K562 (cell line): ENCODE measurements at regions not wholly inside any gene's neighbourhood (a gene's known extent, or its start where the extent isn't known, plus 50 kb on each side); places are given as distances from the start of the nearest gene placed in this dataset.

Source experiments
- ATAC-seq: fragments of 200-7000 bp; cut with Tn5 transposase; 3 replicates; pipeline ENCODE4 v1.9.1; 2020; ENCODE audit warnings: moderate library complexity
- BruUV-seq: library from RNA; stranded (reverse); fragments of 400-500 nt; replicated peaks from 2 replicates; lab custom pipeline; 2021; lab: Mats Ljungman, UMichigan
- CTCF ChIA-PET: fragments of 300-600 bp; formaldehyde crosslinking; extraction: SDS; loops from one replicate; lab custom pipeline; 2021; ENCODE audit warnings: low intra/inter-chr PET ratio; lab: Yijun Ruan, JAX
- POLR2A ChIA-PET: fragments of 300-600, 350-650 bp; sonication (Branson Sonifier 250); formaldehyde crosslinking; extraction: SDS; loops from one replicate; lab custom pipeline; 2021; ENCODE audit warnings: antibody characterized with exemption, inconsistent platforms; lab: Yijun Ruan, JAX
- DNase-seq, 4 experiments: peaks; one replicate each; pipeline versions ENCODE4 v3.0.0 to v3.0.0-alpha.2; 2011 to 2018; ENCODE audit warnings: low spot score in 3 of 4, mixed read lengths in 3 of 4; ENCODE audit errors: extremely low read depth in 1 of 4
- FAIRE-seq: peaks from 2 replicates; lab custom pipeline; 2011; peaks lifted over from hg19 to GRCh38; lab: Jason Lieb, UNC
- H2AFZ ChIP-seq: 2 replicates; pipeline ENCODE4 v1.6.0; 2011; ENCODE audit warnings: low read depth, low read length, control low read depth, inconsistent platforms
- H3K27ac ChIP-seq: fragments of 200-600 bp; 3 replicates; pipeline ENCODE4 v1.8.0; 2011; ENCODE audit warnings: low read depth, mild to moderate bottlenecking, control low read depth, inconsistent platforms, low read length, moderate library complexity, mixed read lengths; ENCODE audit errors: extremely low read depth
- H3K27me3 ChIP-seq, 2 experiments: fragments of 300-600 bp in 1 of 2; 2 replicates in 1 of 2; 3 replicates in 1 of 2; pipeline versions ENCODE4 v1.6.0 to v1.8.0; 2011; ENCODE audit warnings: inconsistent platforms in 2 of 2, low read length in 2 of 2, mild to moderate bottlenecking in 1 of 2, mixed read lengths in 1 of 2, moderate library complexity in 1 of 2; ENCODE audit not compliant: control insufficient read depth in 2 of 2, insufficient read depth in 2 of 2
- H3K36me3 ChIP-seq: fragments of 300-600 bp; 3 replicates; pipeline ENCODE4 v1.8.0; 2011; ENCODE audit warnings: mild to moderate bottlenecking, low read length, inconsistent platforms; ENCODE audit not compliant: control insufficient read depth, insufficient read depth
- H3K4me1 ChIP-seq, 2 experiments: fragments of 200-600 bp in 1 of 2; replicated peaks in 1 of 2; 2 replicates in 1 of 2; 3 replicates in 1 of 2; pipeline versions ENCODE4 v1.5.1 to v1.8.0; 2011; ENCODE audit warnings: inconsistent platforms in 2 of 2, low read length in 2 of 2, mild to moderate bottlenecking in 1 of 2, mixed read lengths in 1 of 2, moderate library complexity in 1 of 2; ENCODE audit not compliant: control insufficient read depth in 2 of 2, insufficient read depth in 2 of 2
- H3K4me2 ChIP-seq: 2 replicates; pipeline ENCODE4 v1.6.1; 2011; ENCODE audit warnings: low read length, control low read depth, inconsistent platforms, mixed read lengths; ENCODE audit not compliant: insufficient read depth
- H3K4me3 ChIP-seq: fragments of 200-600 bp; sonication (generic), shearing (Covaris generic); 2 replicates; pipeline ENCODE4 v1.5.1; 2016; ENCODE audit warnings: control low read depth, inconsistent platforms
- H3K79me2 ChIP-seq: fragments of 200-600 bp; 3 replicates; pipeline ENCODE4 v1.8.0; 2011; ENCODE audit warnings: low read length, inconsistent platforms; ENCODE audit not compliant: control insufficient read depth, insufficient read depth
- H3K9ac ChIP-seq, 2 experiments: 2 replicates each; pipeline versions ENCODE4 v1.6.0 to v1.6.1; 2011; ENCODE audit warnings: low read depth in 2 of 2, low read length in 2 of 2, control low read depth in 1 of 2, inconsistent platforms in 1 of 2, mild to moderate bottlenecking in 1 of 2, mixed read lengths in 1 of 2; ENCODE audit not compliant: insufficient read depth in 1 of 2
- H3K9me1 ChIP-seq: one replicate; pipeline ENCODE4 v1.6.0; 2011; ENCODE audit warnings: inconsistent platforms, mild to moderate bottlenecking, low read length, moderate library complexity; ENCODE audit not compliant: control insufficient read depth, insufficient read depth
- H3K9me3 ChIP-seq: replicated peaks from 2 replicates; pipeline ENCODE4 v1.5.1; 2011; ENCODE audit warnings: low read depth, low read length, inconsistent platforms; ENCODE audit not compliant: control insufficient read depth, insufficient read depth
- H4K20me1 ChIP-seq: replicated peaks from 2 replicates; pipeline ENCODE4 v1.6.1; 2011; ENCODE audit warnings: low read length, inconsistent platforms, mixed read lengths; ENCODE audit not compliant: control insufficient read depth, insufficient read depth
- CTBP1 ChIP-seq: fragments of 450-650 bp; IDR thresholded peaks from 2 replicates; pipeline ENCODE4 v1.6.1; 2016; ENCODE audit warnings: borderline replicate concordance
- KHSRP ChIP-seq: fragments of 450-650 bp; IDR thresholded peaks from 2 replicates; pipeline ENCODE4 v1.6.1; 2017
- MYBL2 ChIP-seq, 2 experiments: fragments of 450-650 bp in 1 of 2; sonication (generic) in 1 of 2; formaldehyde crosslinking in 1 of 2; IDR thresholded peaks; 2 replicates each; pipeline versions ENCODE4 v1.6.1 to v1.8.1; 2017 to 2022; ENCODE audit warnings: borderline replicate concordance in 1 of 2, inconsistent platforms in 1 of 2, low read depth in 1 of 2, mild to moderate bottlenecking in 1 of 2, missing genetic modification reagents in 1 of 2, moderate library complexity in 1 of 2
- NCOA1 ChIP-seq: fragments of 450-650 bp; IDR thresholded peaks from 2 replicates; pipeline ENCODE4 v1.6.1; 2016; ENCODE audit warnings: low read depth
- RFX7 ChIP-seq: fragments of 250-450 bp; sonication (Bioruptor Pico); IDR thresholded peaks from 2 replicates; pipeline ENCODE4 v1.5.1; 2021; ENCODE audit warnings: mild to moderate bottlenecking
- THRAP3 ChIP-seq: fragments of 450-650 bp; IDR thresholded peaks from 2 replicates; pipeline ENCODE4 v1.6.1; 2016; ENCODE audit warnings: mild to moderate bottlenecking, inconsistent platforms, borderline replicate concordance
- ZNF184 ChIP-seq: sonication (generic); formaldehyde crosslinking; IDR thresholded peaks from 2 replicates; pipeline ENCODE4 v1.5.0; 2020; ENCODE audit warnings: missing genetic modification reagents
- ZNF445 ChIP-seq: fragments of 250-450 bp; sonication (Bioruptor Pico); IDR thresholded peaks from 2 replicates; pipeline ENCODE4 v1.4.0; 2020; ENCODE audit warnings: low read depth, mild to moderate bottlenecking, moderate library complexity
- ZNF561 ChIP-seq: fragments of 450-650 bp; formaldehyde crosslinking; conservative IDR thresholded peaks from 2 replicates; pipeline ENCODE4 v1.4.0; 2020; ENCODE audit warnings: mild to moderate bottlenecking, moderate library complexity
- WGBS: fragments of 100-300 bp; shearing (Covaris generic); methylation state at CpG from one replicate; pipeline ENCODE4 v1.1.6; 2016; ENCODE audit warnings: low coverage, mixed read lengths; ENCODE audit not compliant: insufficient coverage; ENCODE audit errors: missing lambda C conversion rate; 5-methylcytosine and 5-hydroxymethylcytosine counted together
- in situ Hi-C: fragments of 300-500 bp; cut with MboI; formaldehyde crosslinking; loops from 4 replicates; pipeline ENCODE4 v1.15.0; 2018; ENCODE audit warnings: inconsistent platforms, mixed read lengths
- intact Hi-C: fragments of 100-400 bp; cut with micrococcal nuclease; formaldehyde crosslinking; loops from 2 replicates; pipeline ENCODE4 v1.14.2; 2022
- TF ChIP-seq, protein P1 (sequence below): fragments of 450-650 bp; conservative IDR thresholded peaks from 2 replicates; pipeline ENCODE4 v1.6.1; 2016; ENCODE audit warnings: missing genetic modification characterization, low read depth, mild to moderate bottlenecking, control low read depth, missing compliant biosample characterization

DNA sequence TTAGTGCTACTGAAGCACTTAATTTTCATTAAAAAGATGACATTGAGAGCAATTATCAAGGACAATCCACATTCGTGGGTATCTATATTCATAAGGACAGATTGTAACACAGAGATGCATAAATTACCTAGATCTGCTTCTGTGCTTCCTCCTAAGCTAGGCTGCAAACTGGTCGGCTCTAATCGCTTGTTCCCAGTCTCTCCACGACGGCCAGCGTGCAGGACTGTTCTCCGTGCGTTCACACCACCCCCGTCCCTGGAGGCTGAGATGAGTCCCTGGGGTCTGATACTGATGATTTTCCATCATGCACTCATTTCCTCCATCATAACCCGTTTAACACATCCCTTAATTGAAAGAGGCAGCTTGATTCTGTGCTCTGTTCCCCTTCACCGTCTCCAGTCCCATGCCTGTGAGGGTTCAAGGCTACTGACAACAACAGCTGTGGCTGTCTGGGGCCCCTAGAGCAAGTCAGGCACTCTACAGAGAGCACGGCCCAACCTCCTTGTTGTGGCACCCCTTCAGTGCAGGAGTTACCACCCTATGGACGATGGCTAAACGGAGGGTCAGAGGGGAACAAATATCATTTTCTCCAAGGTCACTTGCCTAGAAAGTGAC lies 469.6 kb downstream of the NPHP4 start:
- Histone ChIP-seq H3K36me3 (no peaks in the 10 kb centered on the region), H3K4me1 (no peaks in the 10 kb centered on the region), H3K27ac (no peak overlapping the region), H2AFZ (no peak overlapping the region), H3K4me2 (no peak overlapping the region), H3K4me3 (no peak overlapping the region), H3K9me3 (no peaks in the 10 kb centered on the region), H3K27me3 (peaks cover 6 to 30% of the 10 kb centered on the region in 2 experiments; a peak in 3 of 5 replicates), H3K79me2 (no peaks in the 10 kb centered on the region)
- FAIRE-seq = no peak
- ChIA-PET CTCF (no interaction called here), POLR2A (no interaction called here)
- ATAC-seq = no peak
- no peak for DNase-seq
- 1% methylated on average over 14 of the region's 14 CpGs for whole genome bisulfite sequencing
- TF ChIP-seq, protein P1, sequence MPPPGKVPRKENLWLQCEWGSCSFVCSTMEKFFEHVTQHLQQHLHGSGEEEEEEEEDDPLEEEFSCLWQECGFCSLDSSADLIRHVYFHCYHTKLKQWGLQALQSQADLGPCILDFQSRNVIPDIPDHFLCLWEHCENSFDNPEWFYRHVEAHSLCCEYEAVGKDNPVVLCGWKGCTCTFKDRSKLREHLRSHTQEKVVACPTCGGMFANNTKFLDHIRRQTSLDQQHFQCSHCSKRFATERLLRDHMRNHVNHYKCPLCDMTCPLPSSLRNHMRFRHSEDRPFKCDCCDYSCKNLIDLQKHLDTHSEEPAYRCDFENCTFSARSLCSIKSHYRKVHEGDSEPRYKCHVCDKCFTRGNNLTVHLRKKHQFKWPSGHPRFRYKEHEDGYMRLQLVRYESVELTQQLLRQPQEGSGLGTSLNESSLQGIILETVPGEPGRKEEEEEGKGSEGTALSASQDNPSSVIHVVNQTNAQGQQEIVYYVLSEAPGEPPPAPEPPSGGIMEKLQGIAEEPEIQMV = no peak
- TF ChIP-seq NCOA1 (no peak), CTBP1 (no peak), ZNF184 (CRISPR knock-in tag) (no peak), ZNF561 (CRISPR knock-in tag) (no peak), THRAP3 (no peak), RFX7 (CRISPR knock-in tag) (no peak), ZNF445 (CRISPR knock-in tag) (no peak), KHSRP (no peak), MYBL2 (IDR thresholded peaks at IDR 0.05; ENCODE audit: low read depth) (no peak), MYBL2 (CRISPR knock-in tag; IDR thresholded peaks at IDR 0.05; ENCODE audit: borderline replicate concordance) (no peak)
- TF ChIP-seq, all 486 proteins: peak for 0
- Histone ChIP-seq H4K20me1 (no peaks in the 10 kb centered on the region), H3K9me1 (no peaks in the 10 kb centered on the region), H3K9ac (no peak overlapping the region)
- intact Hi-C loops = no loop called here
- in situ Hi-C loops = no loop called here
- BruUV-seq = no TSS peak
